LHCN-M2 (cell line): ENCODE measurements at regions not wholly inside any gene's neighbourhood (a gene's known extent, or its start where the extent isn't known, plus 50 kb on each side); places are given as distances from the start of the nearest gene placed in this dataset.

Source experiments
- DNase-seq: peaks from one replicate; pipeline ENCODE4 v3.0.0-alpha.2; 2012; ENCODE audit warnings: low read depth

DNA sequence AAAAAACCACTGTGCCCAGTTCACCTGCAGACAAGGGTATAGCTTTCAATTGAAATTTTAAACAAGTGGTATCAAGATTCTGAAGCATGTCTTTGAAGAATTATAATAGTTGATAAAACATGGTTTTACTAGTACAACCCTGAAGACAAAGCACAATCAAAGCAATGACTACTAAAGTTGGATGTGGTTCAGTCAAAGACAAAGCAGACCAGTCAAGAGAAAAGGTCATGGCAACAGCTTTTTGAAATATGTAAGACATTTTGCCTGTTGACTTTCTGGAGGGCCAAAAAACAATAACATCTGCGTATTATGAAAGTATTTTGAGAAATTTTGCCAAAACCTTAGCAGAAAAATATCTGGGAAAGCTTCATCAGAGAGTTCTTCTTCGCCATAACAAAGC lies 1393.6 kb downstream of the SI start:
- no peak for DNase-seq

DNA sequence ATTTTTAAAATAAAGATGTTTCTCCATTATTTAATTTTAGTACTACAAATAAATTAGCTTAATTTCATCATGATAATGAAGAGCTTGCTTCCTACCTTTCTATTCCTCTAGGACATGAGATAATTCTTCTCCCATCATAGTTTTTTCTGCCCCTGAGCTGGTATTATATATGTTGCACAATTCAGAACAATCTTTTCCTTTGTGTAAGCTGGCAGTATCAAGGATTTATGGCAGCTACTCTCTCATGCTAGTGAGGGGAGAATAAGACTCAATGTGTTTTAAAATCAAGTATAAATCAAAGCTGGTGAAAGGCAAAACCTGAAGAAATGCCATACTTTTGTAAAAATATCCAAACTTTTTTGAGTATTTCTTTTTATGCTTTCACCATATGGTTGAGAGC lies 1405.3 kb downstream of the SI start:
- DNase-seq, result no peak

DNA sequence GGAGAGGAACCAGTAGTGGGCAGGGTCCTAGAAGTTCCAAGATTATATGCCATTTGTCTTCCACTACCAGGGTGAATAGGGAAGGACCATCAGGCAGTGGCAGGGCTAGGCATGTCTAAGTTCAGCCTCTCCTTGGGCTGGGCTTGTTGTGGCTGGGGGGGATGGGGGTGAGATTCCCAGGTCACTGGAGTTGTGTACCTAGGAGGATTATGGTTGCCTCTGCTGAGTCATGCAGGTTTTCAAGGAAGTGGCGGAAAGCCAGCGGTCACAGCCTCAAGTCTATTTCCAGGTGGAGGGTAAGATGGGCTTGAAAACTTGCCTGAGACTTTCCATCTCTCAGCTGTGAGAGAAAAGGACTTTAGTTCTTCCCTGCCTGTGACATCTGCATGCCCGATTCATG lies 1407.1 kb downstream of the SI start:
- no peak for DNase-seq

DNA sequence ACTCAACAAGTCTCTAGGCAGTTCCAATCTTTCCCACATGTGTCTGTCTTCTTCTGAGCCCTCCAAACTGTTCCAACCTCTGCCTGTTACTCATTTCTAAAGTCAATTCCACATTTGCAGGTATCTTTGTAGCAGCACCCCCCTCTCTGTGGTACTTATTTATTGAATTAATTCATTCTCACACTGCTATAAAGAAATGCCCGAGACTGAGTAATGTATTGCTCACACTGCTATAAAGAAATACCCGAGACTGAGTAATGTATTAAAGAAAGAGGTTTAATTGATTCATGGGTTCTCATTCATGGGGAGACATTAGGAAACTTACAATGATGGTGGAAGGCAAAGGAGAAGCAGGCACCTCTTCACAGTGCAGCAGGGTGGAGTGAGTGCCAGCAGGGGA lies 1413.8 kb downstream of the SI start:
- no peak for DNase-seq

DNA sequence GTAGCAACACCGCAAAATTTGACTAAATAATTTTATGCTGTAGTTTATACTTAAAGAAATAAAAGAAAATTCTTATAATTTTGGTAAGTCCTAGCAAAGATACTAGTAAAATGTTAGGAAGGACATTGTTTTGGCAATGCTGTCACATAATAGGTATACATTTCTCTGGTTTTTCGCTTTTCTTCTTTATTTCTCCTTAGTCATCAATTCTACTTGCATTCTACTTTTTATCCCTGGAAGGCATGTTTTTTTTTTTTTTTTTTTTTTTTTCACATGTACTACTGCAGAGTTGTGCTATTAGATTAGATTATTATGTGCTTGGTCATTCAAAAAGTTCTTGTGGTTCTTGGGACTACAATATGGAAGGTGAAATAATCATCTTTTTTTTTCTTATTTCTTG lies 1421.2 kb downstream of the SI start:
- DNase-seq, result no peak

DNA sequence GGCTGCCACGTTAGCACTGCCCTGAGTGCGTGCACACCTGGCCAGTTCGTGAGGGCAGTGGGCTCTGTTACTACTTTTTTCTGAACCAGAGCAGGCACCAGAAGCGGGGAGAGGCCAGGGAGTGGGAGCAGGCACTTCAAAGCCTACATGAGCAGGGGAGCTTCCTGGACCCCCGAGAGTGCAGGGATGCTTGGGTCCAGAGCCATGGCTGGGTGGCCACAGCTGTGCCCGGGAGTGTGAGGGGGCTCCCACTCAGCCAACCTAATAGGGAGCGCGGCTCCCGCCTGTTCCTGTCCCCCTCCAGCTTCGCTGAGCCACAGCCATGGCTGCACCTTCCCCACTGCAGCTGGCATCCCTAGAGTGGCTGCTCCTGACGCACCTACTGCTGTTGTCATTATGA lies 1423.3 kb downstream of the SI start:
- DNase-seq, result no peak

DNA sequence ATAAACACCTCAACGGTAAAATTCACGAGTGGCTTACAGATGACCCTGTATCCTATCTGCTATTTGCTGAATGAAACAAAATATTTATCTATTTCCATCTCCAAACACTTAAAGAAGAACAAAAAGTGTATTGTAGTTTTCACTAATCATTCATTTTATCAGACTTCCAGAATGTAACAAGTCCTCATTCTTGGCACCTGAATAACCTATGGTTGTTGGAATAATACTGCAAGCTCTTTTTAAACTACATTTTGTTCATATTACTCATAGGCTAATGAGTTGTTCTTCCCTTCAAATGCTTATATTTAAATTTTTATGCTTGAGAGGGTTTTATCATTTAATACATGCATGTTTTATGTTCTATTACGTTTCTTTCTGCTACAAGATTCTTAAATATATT lies 1434.1 kb downstream of the SI start:
- no peak for DNase-seq

DNA sequence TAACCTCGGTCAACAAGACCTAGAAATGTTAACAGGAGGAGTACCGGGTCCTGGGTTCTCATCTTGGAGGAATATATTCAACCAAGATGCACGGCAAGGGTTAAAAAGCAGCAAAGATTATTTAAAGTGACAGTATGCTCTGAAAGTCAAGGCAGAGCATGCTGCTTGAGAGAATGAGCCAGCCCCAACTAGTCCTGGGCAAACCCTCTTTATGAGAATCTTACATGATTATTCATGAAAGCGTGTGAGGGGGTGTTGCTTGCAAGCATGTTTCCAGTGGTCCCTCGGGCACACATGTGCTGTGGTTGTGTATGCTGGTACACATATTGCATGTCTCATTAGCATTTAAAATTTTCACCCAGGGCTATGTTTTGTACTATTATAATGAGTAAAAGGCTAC lies 1445.6 kb downstream of the SI start:
- no peak for DNase-seq

DNA sequence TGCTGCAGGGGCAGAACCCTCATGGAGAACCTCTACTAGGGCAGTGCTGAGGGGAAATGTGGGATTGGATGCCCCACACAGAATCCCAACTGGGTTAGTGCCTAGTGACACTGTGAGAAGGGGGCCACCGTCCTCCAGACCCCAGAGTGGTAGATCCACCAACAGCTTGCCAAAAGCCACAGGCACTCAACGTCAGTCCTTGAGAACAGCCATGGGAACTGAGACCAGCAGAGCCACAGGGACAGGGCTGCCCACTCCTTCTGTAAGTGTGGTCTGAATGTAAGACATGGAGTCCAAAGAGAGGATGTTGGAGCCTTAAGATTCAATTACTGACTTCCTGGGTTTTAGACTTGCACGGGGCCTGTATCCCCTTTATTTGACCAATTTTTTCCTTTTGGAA lies 1451.5 kb downstream of the SI start:
- DNase-seq, result no peak

DNA sequence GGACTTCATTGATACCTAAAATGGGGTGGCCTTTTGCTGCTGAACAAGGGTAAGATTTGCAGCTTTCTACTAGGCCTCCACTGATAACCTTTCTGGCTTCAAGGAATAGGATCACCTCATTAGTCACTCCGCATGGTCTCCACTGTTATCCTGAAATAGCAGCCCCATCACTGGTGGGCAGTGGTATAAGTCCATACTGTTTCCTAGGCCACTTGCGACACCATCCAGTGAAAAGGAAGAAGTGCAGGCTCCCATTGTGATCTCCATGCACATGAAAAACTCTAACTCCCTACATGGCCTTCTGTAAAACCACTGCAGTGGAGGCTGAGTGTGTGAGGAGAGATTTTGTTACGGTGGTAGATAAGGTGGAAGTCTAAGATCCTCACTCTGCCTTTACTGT lies 1455.9 kb downstream of the SI start:
- peak; percentile 49 for DNase-seq

DNA sequence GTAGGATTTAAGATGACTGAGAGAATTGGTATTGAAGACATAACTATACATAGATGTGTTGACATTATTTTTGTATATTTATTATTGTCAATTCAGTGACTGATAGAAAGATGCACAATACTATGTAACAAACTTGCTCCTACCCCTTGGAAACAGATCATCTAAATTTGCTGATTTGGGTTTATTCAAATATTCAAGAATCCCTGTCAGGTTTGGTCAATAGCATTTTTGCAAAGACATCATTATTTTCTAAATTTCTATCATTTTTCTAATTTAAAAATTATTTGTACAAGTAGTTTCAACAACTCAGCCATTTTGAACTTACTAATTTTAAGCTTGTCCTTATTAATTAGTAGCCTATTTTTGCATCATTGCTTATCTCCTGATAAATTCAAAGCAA lies 1463.4 kb downstream of the SI start:
- no peak for DNase-seq

DNA sequence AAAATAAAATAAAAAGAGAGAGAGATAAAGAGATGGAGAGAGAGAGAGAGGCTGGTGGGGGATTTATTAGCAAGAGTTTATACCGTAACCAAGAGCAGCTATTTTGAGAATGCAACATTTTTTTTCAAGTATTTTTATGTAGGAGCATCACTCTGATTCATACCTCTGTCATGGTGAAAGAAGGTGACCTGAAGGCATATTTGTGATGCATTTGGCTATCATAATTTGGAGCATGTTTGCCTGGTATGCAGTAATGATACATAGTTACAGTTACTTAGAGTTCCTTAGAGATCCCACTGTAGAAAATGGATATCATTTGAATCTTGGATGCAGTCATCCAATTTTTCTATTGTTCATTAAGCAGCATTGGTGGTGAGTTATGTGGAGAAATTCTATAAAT lies 1472.4 kb downstream of the SI start:
- DNase-seq, result peak; percentile 9

DNA sequence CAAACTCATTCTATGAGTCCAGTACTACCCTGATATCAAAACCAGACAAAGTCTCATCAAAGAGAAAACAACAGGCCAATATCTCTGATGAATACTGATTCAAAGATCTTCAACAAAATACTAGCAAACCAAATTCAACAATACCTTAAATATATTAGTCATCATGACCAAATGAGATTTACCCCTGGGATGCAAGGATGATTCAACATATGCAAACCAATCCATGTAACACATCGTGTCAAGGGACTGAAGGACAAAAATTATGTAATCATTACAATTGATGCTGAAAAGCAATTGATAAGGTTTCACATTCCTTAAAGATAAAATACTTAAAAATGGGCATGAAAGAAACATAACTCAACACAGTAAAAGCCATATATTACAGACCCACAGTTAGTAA lies 1476.9 kb downstream of the SI start:
- peak; percentile 7 for DNase-seq

DNA sequence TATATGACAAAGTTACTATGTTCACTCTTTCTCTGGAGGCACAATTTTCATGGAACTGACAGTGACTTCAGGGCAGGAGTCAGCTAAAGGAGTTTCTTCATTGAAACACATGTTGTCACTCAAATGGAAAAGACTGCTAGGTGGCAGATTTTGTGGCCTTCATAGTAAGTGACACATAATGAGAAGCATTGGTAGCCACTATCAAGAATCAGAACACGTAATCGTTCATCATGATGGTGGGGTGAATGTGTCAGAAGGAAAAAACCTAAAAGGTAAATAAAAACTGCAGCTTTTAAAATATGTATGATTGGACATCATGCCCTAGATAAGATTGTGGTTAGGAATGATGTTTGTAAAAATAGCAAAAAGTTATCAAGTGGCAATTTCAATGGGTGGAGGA lies 1491.0 kb downstream of the SI start:
- peak; percentile 12 for DNase-seq

DNA sequence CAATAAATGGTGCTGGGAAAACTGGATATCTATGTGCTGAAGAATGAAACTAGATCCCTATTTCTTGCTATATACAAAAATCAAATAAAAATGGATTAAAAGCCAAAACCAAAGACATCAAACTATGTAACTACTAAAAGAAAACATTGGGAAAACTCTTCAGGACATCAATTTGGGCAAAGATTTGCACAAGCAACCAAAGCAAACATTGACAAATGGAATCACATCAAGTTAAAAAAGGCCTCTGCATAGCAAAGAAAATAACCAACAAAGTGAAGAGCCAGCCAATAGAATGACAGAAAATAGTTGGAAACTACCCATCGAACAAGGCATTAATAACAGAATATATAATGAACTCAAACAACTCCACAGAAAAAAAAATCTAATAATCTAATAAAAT lies 1495.3 kb downstream of the SI start:
- DNase-seq, result no peak

DNA sequence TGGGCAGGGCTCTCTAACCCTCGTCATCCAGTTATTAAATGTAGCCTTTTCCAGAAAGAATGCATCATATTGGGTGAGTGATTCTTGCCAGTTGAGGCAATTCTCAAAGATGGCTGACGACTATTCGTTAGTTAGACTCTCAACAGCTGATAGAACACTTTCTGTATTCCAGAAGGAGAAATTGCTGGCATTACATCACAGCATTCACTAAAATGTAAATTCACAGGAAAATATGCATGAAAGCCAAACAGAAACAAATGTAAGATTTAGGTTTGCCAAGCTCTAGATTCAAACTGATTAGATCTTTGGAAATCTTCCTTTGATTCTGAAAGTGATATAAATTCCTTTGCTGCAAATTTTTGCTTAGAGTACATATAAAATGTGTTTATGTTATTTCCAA lies 1501.0 kb downstream of the SI start:
- no peak for DNase-seq

DNA sequence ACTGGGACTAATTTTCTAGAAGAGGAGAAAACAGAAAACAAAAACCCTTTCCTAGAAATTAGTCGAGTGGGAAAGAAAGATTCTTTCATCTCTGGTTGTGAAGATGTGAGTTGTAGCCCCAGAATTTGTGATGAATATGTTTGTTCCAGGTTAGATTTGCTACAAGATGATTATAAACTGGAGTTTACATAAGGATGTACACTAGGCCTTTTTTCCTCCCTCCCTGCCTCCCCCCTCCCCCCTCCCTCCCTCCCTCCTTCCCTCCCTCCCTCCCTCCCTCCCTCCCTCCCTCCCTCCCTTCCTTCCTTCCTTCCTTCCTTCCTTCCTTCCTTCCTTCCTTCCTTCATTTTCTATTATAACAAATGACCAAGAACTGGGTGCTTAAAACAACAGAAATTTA lies 1502.0 kb downstream of the SI start:
- no peak for DNase-seq

DNA sequence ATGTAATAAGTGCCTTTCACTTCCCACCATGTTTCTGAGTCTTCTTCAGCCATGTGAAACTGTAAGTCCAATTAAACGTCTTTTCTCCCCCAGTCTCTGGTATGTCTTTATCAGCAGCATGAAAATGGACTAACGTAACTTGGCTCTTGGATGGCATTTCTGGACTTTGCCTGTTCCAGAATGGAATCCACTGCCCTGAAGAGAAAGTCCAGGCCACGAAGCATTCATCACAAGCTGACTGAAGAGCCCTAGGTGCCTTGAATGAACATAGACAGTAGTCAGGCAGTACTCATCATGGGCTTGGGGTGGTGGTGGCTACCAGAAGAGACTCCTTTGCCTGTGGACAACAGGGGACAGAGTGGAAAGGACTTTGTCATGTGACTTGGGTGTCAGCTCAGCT lies 1505.0 kb downstream of the SI start:
- no peak for DNase-seq

DNA sequence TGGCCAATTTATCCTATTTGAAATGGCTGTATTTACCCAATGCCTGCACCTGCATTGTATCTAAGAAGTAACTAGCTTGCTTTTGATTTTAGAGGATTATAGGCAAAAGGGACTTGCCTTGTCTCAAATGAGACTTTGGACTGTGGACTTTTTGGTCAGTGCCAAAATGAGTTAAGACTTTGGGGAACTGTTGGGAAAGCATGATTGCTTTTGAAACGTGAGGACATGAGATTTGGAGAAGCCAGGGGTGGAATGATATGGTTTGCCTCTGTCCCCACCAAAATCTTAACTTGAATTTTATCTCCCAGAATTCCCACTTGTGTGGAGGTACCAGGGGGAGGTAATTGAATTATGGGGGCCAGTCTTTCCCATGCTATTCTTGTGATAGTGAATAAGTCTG lies 1505.4 kb downstream of the SI start:
- no peak for DNase-seq

DNA sequence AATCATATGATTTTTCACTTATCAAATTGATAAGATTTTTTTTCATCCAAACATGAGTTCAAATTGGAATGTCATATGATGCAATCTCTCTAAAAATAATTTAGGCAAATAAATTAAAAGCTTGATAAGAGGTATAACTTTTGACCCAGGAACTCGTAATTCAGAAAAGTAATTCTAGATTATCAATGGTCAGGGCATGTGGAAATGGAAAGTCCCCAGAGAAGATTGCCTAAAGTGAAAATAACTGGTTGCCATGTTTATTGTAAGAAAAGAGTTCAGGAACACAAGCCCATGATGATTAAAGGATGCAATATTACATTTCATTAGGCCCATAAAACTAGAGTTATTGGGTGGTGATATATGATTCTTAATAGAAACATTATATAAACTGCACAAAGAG lies 1514.8 kb downstream of the SI start:
- no peak for DNase-seq

DNA sequence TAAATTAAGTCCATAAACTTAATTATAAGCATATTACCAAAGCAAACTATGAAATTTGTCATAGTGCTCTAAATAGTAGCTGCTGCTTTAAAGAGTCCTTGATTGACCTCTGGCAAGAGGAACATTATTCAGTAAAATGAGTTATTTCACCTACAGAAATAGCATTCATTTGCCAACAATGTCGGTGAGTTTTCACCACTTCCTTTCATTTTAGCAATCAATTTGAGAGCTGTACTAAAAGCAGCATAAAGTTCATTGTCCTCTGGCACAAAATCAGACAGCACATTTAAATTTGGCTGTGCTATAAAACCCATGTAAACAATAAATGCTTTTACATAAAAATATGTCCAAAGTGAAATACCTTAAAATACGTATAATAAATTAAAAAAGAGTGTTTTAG lies 1515.7 kb downstream of the SI start:
- no peak for DNase-seq

DNA sequence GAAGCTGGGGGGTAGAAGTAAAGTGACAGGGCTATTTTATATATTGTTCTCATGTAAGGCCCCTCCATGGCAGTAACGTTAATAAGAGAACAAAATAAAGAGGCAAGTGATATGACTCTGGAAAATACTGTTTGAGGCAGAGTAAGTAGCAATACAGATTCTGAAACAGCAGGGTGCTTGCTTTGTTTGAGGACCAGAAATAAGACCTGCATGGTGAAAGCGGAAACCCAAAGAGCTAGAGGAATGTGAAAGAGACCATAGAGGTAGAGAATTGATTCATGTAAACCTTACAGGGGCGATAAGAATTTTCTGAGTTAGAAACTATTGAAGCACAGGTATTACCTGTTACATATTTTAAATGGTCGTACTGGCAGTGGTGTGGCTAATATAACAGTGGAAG lies 1517.1 kb downstream of the SI start:
- no peak for DNase-seq

DNA sequence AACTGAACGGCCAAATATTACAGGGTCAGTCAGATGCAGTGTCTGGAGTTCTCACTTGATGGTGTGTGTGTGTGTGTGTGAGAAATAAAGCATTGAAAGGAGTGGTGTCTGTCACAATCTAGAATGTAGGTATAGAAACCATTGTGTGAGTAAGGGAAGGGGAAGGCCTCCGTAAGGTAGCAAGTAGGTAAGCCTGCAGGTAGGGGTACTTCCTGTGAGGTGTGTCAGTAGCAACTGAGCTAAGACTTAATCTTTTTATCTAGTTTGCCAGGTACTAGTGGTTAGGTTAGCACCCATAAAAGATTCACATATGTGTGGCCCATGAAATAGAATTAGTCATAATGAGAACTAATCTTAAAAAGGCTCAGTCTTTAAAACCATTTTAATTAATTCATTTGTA lies 1517.8 kb downstream of the SI start:
- no peak for DNase-seq

DNA sequence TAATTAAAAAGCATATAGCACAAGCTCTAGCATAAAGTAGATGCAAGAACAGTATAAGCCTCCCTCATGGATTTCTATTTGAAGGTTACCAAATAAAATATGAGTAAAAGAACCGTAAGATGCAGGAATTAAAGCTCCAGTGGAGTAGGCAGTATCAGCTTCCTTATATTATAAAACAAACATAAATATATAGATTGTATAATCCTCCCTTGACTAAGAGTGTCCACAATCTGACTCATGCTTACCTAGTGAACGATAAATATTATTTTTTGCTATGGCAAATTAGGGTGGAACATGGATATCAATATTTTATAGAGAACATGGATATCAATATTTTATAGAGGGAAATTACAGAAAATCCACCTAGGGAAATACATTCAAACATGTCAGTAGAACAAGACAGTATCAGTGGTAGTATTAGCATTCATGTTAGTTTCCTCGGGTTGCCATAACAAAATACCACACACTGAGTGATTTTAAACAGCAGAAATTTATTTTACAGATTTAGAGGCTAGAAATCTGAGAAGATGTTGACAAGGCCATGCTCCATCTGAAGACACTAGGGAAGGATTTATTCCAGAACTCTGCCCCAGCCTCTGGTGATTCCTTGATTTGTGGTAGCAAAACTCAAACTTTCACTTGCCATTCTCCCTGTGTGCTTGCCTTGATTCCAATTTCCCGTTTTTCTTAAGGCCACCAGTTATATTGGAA lies 1521.3 kb downstream of the SI start:
- DNase-seq, result no peak
